Karpas-422 (cell line): ENCODE measurements at regions not wholly inside any gene's neighbourhood (a gene's known extent, or its start where the extent isn't known, plus 50 kb on each side); places are given as distances from the start of the nearest gene placed in this dataset.

ENCODE experiments used
- DNase-seq: peaks from one replicate; pipeline ENCODE4 v3.0.0-alpha.2; 2015
- H2AFZ ChIP-seq: fragments of 200-600 bp; sonication (generic); 2 replicates; pipeline ENCODE4 v1.6.1; 2014; ENCODE audit warnings: antibody characterized with exemption, low read length, mixed read lengths
- H3K27ac ChIP-seq: fragments of 200-600 bp; sonication (generic); 2 replicates; pipeline ENCODE4 v1.5.1; 2014; ENCODE audit warnings: mild to moderate bottlenecking, low read length, moderate library complexity
- H3K27me3 ChIP-seq: fragments of 200-600 bp; sonication (generic); 2 replicates; pipeline ENCODE4 v1.6.1; 2014; ENCODE audit warnings: low read length, mixed read lengths
- H3K36me3 ChIP-seq: fragments of 200-600 bp; sonication (generic); 2 replicates; pipeline ENCODE4 v1.6.1; 2014; ENCODE audit warnings: low read length, mixed read lengths; ENCODE audit not compliant: insufficient read depth
- H3K4me1 ChIP-seq: fragments of 200-600 bp; sonication (generic); 2 replicates; pipeline ENCODE4 v1.6.1; 2014; ENCODE audit warnings: mild to moderate bottlenecking, low read length, mixed read lengths
- H3K4me2 ChIP-seq: fragments of 200-600 bp; sonication (generic); 2 replicates; pipeline ENCODE4 v1.6.1; 2014; ENCODE audit warnings: low read length, low read depth, mild to moderate bottlenecking; ENCODE audit not compliant: poor library complexity, severe bottlenecking
- H3K4me3 ChIP-seq: fragments of 200-600 bp; sonication (generic); 2 replicates; pipeline ENCODE4 v1.5.1; 2014; ENCODE audit warnings: mild to moderate bottlenecking, antibody characterized with exemption, low read length, mixed read lengths
- H3K79me2 ChIP-seq: fragments of 200-600 bp; sonication (generic); 2 replicates; pipeline ENCODE4 v1.6.1; 2014; ENCODE audit warnings: mild to moderate bottlenecking, low read length, mixed read lengths
- H3K9ac ChIP-seq: fragments of 200-600 bp; sonication (generic); 2 replicates; pipeline ENCODE4 v1.6.0; 2014; ENCODE audit warnings: low read length
- H3K9me2 ChIP-seq: fragments of 200-600 bp; sonication (generic), shearing (Covaris generic); replicated peaks from 2 replicates; pipeline ENCODE4 v1.6.0; 2014; ENCODE audit warnings: mild to moderate bottlenecking, low read length, moderate library complexity; ENCODE audit not compliant: insufficient read depth
- H3K9me3 ChIP-seq: fragments of 300-700, 200-600 bp; sonication (generic); 2 replicates; pipeline ENCODE4 v1.6.1; 2014; ENCODE audit warnings: low read length, mixed read lengths
- H4K20me1 ChIP-seq: fragments of 200-600 bp; sonication (generic); 2 replicates; pipeline ENCODE4 v1.6.1; 2014; ENCODE audit warnings: mild to moderate bottlenecking, antibody characterized with exemption, low read length, low read depth; ENCODE audit not compliant: insufficient read depth

DNA sequence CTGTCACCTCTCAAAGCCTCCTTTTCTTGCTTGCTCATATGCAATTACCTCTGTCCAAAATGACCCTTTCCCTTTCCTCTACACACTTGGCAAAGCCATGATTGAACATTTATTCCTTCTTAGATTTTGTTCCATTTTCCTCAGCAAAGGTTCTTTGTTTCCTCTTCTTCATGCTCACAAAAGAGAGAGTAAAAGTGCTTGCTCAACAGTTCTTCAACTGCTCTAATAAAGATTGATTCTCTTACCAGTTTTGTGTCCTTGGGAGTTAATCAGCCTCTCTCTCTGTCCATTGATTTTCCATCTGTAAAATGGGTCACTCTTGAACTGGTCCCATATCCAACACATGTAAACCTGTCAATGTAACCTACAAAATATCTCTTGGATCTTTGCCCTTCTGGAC lies 186.4 kb downstream of the WNT5A start:
- no peak for DNase-seq
- Histone ChIP-seq H3K4me1 (no peaks in the 10 kb centered on the region), H3K4me3 (no peak overlapping the region)

DNA sequence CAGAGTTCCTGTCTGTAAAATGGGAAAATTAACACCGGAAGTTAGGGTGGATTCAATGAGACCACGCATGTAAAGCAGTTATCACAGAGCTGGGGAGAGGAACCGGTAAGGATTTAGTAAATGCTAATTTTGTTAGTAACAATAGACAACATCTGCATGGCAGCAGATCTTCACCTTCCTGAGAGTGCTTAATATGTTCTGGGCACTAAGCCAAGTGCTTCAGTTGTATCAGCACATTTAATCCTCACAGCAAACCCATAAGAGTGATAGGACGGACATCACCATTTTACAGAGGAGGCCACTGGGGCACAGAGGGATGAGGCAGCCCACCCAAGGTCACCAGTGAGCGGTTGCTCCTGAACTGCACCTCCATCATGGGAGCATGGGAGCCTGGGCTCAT lies 189.4 kb downstream of the WNT5A start:
- no peak overlapping the region for H3K4me2 ChIP-seq
- no peaks in the 10 kb centered on the region for H3K79me2 ChIP-seq
- H3K9me3 ChIP-seq = no peaks in the 10 kb centered on the region
- H3K4me1 ChIP-seq = no peaks in the 10 kb centered on the region
- no peak overlapping the region for H3K27ac ChIP-seq
- H3K27me3 ChIP-seq = no peaks in the 10 kb centered on the region
- H4K20me1 ChIP-seq = no peaks in the 10 kb centered on the region
- no peak overlapping the region for H2AFZ ChIP-seq
- DNase-seq = no peak
- no peaks in the 10 kb centered on the region for H3K9me2 ChIP-seq
- no peak overlapping the region for H3K9ac ChIP-seq
- no peaks in the 10 kb centered on the region for H3K36me3 ChIP-seq
- H3K4me3 ChIP-seq = no peak overlapping the region

More for the DNA sequence above, 186.4 kb downstream of the WNT5A start:
- Histone ChIP-seq H3K79me2 (no peaks in the 10 kb centered on the region), H3K9ac (no peak overlapping the region), H3K27me3 (no peaks in the 10 kb centered on the region), H3K36me3 (no peaks in the 10 kb centered on the region), H3K27ac (no peak overlapping the region), H3K9me2 (no peaks in the 10 kb centered on the region), H3K4me2 (no peak overlapping the region), H2AFZ (no peak overlapping the region), H4K20me1 (no peaks in the 10 kb centered on the region), H3K9me3 (no peaks in the 10 kb centered on the region)

- Histone ChIP-seq H3K9me2 (no peaks in the 10 kb centered on the region), H3K27ac (no peak overlapping the region), H3K4me1 (no peaks in the 10 kb centered on the region), H3K9ac (no peak overlapping the region), H2AFZ (no peak overlapping the region), H4K20me1 (no peaks in the 10 kb centered on the region), H3K36me3 (no peaks in the 10 kb centered on the region), H3K9me3 (no peaks in the 10 kb centered on the region), H3K27me3 (no peaks in the 10 kb centered on the region), H3K4me2 (no peak overlapping the region), H3K4me3 (no peak overlapping the region), H3K79me2 (no peaks in the 10 kb centered on the region)
- no peak for DNase-seq
Observed at GRCh38 chr3:55297245-55297644, 189.9 kb downstream of the WNT5A start.

- no peak overlapping the region for H3K9ac ChIP-seq
- H3K36me3 ChIP-seq = no peaks in the 10 kb centered on the region
- no peaks in the 10 kb centered on the region for H4K20me1 ChIP-seq
- no peak overlapping the region for H3K27ac ChIP-seq
- H3K27me3 ChIP-seq = no peaks in the 10 kb centered on the region
- no peak for DNase-seq
- H3K9me3 ChIP-seq = no peaks in the 10 kb centered on the region
- no peak overlapping the region for H3K4me2 ChIP-seq
- no peaks in the 10 kb centered on the region for H3K4me1 ChIP-seq
- H3K9me2 ChIP-seq = no peaks in the 10 kb centered on the region
- no peaks in the 10 kb centered on the region for H3K79me2 ChIP-seq
- no peak overlapping the region for H3K4me3 ChIP-seq
- H2AFZ ChIP-seq = no peak overlapping the region
Observed at GRCh38 chr3:55296791-55297190, 190.3 kb downstream of the WNT5A start.

- no peak overlapping the region for H3K9ac ChIP-seq
- H3K4me2 ChIP-seq = no peak overlapping the region
- no peak overlapping the region for H3K27ac ChIP-seq
- no peak overlapping the region for H3K4me3 ChIP-seq
- peaks cover 3% of the 10 kb centered on the region for H3K4me1 ChIP-seq
- H3K79me2 ChIP-seq = no peaks in the 10 kb centered on the region
- no peaks in the 10 kb centered on the region for H3K9me3 ChIP-seq
- no peak for DNase-seq
- H2AFZ ChIP-seq = no peak overlapping the region
- no peaks in the 10 kb centered on the region for H3K27me3 ChIP-seq
- H3K36me3 ChIP-seq = no peaks in the 10 kb centered on the region
- no peaks in the 10 kb centered on the region for H4K20me1 ChIP-seq
- no peaks in the 10 kb centered on the region for H3K9me2 ChIP-seq
Observed at GRCh38 chr3:55296030-55296429, 191.1 kb downstream of the WNT5A start.

DNA sequence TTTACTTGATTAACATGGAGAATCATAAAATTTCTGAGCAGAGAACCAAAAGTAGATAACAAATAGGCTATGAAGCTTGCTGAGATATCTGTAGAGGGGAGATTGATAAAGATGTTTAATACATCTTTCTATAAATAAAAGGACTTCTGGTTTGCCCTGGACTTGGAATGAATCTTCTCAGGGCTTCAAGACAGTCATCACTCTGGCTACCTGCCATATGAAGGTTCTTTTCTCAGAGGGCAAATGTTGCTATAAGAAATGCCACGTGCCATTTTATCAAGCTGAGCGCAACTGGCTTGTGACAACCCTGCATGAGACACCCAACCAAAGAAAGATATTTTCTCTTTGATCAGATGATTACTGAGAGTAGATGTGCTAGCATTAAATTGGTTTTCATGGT lies 192.5 kb downstream of the WNT5A start:
- Histone ChIP-seq H3K36me3 (no peaks in the 10 kb centered on the region), H3K79me2 (no peaks in the 10 kb centered on the region), H2AFZ (no peak overlapping the region), H4K20me1 (no peaks in the 10 kb centered on the region), H3K9me2 (peaks cover 3% of the 10 kb centered on the region), H3K4me3 (no peak overlapping the region), H3K4me1 (peaks cover 10% of the 10 kb centered on the region), H3K4me2 (no peak overlapping the region), H3K27me3 (no peaks in the 10 kb centered on the region), H3K9ac (no peak overlapping the region), H3K9me3 (no peaks in the 10 kb centered on the region), H3K27ac (no peak overlapping the region)
- no peak for DNase-seq

GRCh38 chr3:55292360-55292759 lies 194.7 kb downstream of the WNT5A start:
- Histone ChIP-seq H3K9me2 (peaks cover 3% of the 10 kb centered on the region), H3K9ac (no peak overlapping the region), H3K27me3 (no peaks in the 10 kb centered on the region), H3K4me3 (no peak overlapping the region), H4K20me1 (no peaks in the 10 kb centered on the region), H3K79me2 (no peaks in the 10 kb centered on the region), H3K9me3 (no peaks in the 10 kb centered on the region), H3K4me2 (no peak overlapping the region), H3K36me3 (no peaks in the 10 kb centered on the region), H2AFZ (no peak overlapping the region), H3K4me1 (peaks cover 10% of the 10 kb centered on the region), H3K27ac (no peak overlapping the region)
- no peak for DNase-seq

GRCh38 chr3:55288657-55289056 lies 198.4 kb downstream of the WNT5A start:
- no peak overlapping the region for H3K27ac ChIP-seq
- H3K9ac ChIP-seq = no peak overlapping the region
- no peaks in the 10 kb centered on the region for H3K36me3 ChIP-seq
- no peaks in the 10 kb centered on the region for H4K20me1 ChIP-seq
- H3K9me3 ChIP-seq = no peaks in the 10 kb centered on the region
- no peaks in the 10 kb centered on the region for H3K79me2 ChIP-seq
- H2AFZ ChIP-seq = no peak overlapping the region
- H3K27me3 ChIP-seq = no peaks in the 10 kb centered on the region
- no peak overlapping the region for H3K4me2 ChIP-seq
- DNase-seq = no peak
- H3K9me2 ChIP-seq = peaks cover 3% of the 10 kb centered on the region
- no peak overlapping the region for H3K4me3 ChIP-seq
- peaks cover 10% of the 10 kb centered on the region for H3K4me1 ChIP-seq

GRCh38 chr3:55286693-55287092 lies 200.4 kb downstream of the WNT5A start:
- Histone ChIP-seq H3K36me3 (no peaks in the 10 kb centered on the region), H3K27ac (no peak overlapping the region), H3K4me1 (peaks cover 10% of the 10 kb centered on the region), H4K20me1 (no peaks in the 10 kb centered on the region), H3K4me2 (no peak overlapping the region), H3K9me3 (no peaks in the 10 kb centered on the region), H3K9ac (no peak overlapping the region), H3K9me2 (peaks cover 3% of the 10 kb centered on the region), H3K27me3 (no peaks in the 10 kb centered on the region), H2AFZ (no peak overlapping the region), H3K79me2 (no peaks in the 10 kb centered on the region), H3K4me3 (no peak overlapping the region)
- DNase-seq = no peak
